ENCODE measurements at regions not wholly inside any gene's neighbourhood (a gene's known extent, or its start where the extent isn't known, plus 50 kb on each side); places are given as distances from the start of the nearest gene placed in this dataset.
"Not testable (repeated sequence)": the region's sequence is repeated elsewhere in the genome, so short reads cannot be mapped to it uniquely, and the experiment has no call there.

- DNase-seq: peak; percentile 33
Observed at GRCh38 chr13:48851707-48852106, 124.0 kb upstream of the FNDC3A start.

DNA sequence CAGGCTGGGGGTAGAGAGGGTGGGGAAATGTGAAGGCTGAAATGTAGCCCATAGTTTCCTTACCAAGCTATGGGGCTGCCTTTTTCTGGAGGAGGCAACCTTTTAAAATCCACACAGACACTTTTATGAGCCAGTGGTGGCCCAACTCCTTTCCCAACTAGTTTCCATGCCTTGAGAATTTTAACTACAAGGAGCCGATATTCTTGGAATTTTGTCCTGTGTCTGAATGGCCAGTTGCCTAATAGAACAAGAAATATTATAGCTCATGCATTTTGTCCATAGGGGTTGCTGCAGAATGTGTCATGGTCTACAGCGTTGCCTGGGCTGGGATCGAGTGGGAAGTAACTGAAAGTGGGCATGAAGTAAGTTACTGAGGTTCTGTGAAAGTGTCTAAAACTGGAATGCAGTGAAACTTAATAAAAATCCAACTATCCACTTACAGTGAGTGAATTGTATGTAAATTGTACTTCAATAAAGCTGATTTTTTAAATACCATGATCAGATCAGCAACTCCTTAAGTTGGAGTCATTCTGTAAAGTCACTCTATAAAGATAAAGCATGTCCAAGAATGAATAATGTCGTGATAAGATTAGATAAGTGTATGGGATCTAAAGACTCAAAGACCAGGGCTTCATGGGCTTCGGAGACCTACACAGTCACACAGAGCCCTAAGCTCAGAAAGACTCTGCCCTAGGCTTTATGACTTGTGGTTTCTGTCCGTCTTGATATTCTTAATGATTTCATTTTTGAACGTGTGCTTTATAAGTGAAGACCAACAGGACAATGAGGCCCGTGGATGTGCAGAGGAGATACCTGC lies 122.6 kb upstream of the FNDC3A start:
- no peak for DNase-seq

GRCh38 chr13:48853728-48854102 lies 122.0 kb upstream of the FNDC3A start:
- peak; percentile 51 for DNase-seq

DNA sequence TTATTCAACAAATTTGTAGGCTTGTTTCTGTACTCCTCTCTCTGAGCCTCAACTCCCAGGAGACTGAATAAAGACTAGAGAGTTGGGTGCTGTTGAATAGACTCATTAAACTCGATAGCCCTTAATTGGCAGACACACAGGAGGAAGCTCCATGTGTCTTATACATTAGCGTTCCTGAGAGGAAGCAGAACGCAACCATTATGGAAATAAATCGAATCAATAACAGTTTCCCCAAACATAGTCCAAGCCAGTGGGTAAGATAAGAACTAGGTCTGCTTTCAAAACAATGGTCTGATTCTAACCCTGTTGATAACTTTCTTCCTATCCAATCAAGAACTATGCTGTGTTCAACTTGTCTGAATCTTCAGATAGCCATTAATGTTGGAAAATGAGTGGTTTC lies 118.1 kb upstream of the FNDC3A start:
- DNase-seq: no peak

DNA sequence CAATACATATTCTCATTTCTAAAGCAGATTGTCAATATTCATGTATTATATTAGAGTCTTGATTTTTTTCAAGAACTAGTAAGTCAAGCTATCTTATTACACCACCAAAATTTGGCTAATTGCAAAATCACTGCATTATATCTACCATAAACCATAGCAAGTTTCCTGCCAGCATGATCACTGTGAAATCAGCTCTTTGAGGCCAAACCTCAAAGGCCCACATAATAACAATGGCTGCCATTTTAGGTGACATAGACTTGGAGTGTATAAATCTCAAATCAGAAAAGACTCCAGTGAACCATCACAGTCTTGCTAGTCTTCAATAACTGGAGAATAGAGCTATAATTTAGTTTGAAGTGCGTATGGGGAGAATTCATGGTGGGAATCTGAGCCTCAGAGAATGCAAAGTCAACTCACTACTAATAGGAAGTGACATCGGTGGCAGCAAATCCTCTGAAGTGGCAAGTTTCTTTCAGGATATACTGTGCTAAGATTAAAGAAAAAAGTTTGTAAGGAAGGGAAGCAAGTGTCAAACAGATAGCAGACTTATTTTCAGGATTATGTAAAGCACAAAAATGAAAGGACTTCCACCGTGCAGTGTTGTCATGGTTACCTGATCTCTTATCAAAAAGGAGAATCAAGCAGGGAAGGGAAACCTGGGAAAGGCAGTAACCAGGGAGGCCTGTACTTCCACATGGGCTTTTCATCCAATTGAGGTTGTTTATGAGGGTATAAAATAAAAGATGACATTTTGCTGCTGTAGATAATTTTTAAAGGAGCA lies 117.4 kb upstream of the FNDC3A start:
- no peak for DNase-seq

DNA sequence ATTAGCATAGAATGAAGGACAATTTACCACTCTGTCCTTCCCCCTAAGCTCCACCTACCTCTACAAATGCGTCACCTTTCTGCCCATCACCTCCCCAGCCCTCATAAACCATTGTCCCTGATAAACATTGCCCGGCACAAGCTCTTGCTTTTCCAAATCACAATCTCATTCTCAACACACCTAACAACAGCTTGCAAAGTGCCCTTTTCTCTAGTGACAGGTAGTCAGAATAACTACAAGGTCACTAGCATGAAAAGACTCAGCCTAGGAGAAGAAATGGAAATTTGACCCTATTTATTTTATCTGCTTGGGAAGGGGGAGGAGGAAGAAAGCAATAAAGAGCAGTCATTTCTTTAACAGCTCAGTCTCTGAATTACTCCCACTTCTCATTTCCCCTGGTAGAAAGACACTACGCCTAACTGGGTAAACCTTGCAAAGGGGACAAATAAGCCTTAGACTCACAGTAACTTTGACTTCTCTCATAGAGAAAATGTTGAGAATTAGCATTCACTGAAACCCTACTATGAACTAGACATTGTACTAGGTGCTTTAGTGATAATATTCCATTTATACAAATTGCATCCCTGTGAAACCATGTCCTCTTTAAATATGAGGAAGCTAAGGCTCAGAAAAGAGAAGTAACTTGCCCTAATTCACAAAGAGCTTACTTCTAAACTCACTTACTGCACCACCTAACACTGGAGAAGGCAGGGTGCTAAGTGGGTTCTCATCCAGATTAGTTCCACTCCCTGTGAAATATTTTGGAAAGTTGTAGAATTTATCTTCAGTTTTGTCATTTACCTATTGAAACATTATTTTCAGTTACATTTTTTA lies 116.2 kb upstream of the FNDC3A start:
- DNase-seq: peak; percentile 16

GRCh38 chr13:48860364-48860763 lies 115.3 kb upstream of the FNDC3A start:
- DNase-seq: no peak

- DNase-seq: no peak
Observed at GRCh38 chr13:48862572-48862971, 113.1 kb upstream of the FNDC3A start.

GRCh38 chr13:48864100-48864499 lies 111.6 kb upstream of the FNDC3A start:
- peak; percentile 9 for DNase-seq

DNA sequence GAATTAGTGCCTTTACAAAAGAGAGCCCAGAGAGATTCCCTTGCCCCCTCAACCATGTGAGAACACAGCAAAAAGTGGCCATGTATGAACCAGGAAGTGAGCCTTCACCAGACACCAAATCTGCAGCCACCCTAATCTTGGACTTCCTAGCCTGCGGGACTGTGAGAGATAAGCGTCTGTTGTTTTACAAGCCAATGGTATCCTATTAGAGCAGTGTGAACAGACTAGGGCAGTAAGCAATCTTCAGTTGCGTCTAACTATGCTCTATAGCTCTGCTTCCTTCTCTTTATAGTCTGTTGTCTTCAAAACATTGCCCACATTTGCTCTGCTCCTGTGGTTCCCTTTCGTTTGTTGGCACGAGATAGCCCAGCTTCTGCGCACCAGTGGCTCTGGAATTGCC lies 109.5 kb upstream of the FNDC3A start:
- no peak for DNase-seq

GRCh38 chr13:48873081-48873480 lies 102.6 kb upstream of the FNDC3A start:
- no peak for DNase-seq

DNA sequence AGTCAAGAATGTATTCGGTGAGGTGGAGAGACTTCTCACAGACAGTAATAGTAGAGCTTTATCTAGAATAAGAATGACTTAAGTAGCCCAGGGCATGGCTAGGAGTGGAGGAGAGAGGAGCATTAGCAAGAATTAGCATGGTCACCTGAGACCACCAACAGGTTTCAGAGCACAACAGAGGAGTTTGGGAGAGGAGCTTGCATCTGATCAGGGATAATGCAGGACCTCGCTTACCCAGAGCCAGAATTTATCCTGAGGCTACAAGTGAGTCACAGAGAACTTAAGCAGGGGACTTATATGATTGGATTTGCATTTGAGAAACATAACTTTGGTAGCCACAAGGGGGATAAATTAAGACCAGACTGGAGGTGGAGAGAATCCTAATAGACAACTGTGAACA lies 102.1 kb upstream of the FNDC3A start:
- DNase-seq: no peak

GRCh38 chr13:48874165-48874564 lies 101.5 kb upstream of the FNDC3A start:
- DNase-seq: no peak

DNA sequence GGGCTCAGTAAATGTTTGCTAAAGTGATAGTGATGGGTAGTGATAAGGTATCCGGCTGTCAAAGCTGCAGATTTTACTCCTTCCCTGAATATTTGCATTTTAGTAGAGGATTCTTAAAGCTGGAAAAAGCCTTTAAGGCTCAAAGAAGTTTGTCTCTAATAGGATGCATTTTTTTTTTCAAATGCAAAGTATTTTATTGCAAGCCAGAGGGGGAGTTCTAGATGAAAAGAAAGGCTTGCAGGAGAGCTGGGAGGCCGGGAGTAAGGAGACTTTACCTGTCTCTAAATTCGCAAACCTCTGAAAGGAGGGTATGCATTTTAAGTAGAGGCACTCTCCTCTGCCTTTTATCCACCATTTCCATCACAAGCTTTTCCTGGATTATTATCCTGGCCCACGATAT lies 100.7 kb upstream of the FNDC3A start:
- DNase-seq: no peak

- no peak for DNase-seq
Observed at GRCh38 chr13:48876289-48876688, 99.4 kb upstream of the FNDC3A start.

DNA sequence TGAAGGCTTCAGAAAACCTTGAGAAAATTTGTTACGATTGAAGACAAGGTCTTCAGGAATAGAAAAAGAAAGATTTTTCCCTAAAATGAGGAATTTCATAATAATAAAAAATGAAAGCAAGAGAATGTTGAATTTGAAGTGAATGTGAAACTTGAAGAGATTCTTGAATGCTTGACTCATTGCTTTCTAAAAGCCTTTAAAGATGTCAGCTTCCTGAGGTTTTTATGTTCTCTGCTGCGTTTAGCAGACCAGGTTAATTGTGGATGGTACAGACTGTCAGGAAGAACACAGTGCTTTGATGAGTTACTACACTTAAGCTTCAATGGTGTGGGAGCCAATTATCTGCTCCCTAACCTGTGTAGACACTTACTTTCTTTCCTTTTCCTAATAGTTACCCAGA lies 96.3 kb upstream of the FNDC3A start:
- no peak for DNase-seq

GRCh38 chr13:48879854-48880253 lies 95.9 kb upstream of the FNDC3A start:
- no peak for DNase-seq

DNA sequence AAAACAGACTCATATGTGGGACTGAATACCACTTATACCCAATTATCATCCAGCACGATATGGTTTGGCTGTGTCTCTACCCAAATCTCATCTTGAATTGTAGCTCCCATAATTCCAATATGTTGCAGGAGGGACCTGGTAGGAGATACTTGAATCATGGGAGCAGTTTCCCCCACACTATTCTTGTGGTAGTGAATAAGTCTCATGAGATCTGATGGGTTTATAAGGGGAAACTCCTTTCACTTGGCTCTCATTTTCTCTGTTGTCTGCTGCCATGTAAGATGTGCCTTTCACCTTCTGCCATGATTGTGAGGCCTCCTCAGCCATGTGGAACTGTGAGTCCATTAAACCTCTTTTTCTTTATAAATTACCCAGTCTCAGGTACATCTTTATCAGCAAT lies 91.9 kb upstream of the FNDC3A start:
- DNase-seq: not testable (repeated sequence)

DNA sequence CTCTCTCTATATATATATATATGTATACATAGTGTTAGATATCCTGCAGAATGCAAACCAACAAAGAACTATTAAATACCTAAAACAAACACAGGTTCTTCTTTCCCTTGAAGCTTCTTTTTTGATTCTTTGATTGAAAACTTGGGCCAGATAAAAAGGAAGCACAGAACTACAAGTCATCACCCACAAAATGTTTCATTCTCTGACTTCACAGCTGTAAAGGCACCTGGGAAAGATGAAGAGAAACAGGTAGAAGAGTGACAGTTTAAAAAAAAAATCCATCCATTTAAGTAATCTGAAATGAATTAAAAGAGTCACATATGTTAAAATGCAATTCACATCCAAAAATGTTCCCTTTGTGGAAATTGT lies 90.7 kb upstream of the FNDC3A start:
- no peak for DNase-seq

GRCh38 chr13:48888613-48889012 lies 87.1 kb upstream of the FNDC3A start:
- DNase-seq: no peak

- DNase-seq: no peak
Observed at GRCh38 chr13:48890391-48890790, 85.3 kb upstream of the FNDC3A start.

- DNase-seq: peak; percentile 39
Observed at GRCh38 chr13:48891586-48891985, 84.1 kb upstream of the FNDC3A start.

DNA sequence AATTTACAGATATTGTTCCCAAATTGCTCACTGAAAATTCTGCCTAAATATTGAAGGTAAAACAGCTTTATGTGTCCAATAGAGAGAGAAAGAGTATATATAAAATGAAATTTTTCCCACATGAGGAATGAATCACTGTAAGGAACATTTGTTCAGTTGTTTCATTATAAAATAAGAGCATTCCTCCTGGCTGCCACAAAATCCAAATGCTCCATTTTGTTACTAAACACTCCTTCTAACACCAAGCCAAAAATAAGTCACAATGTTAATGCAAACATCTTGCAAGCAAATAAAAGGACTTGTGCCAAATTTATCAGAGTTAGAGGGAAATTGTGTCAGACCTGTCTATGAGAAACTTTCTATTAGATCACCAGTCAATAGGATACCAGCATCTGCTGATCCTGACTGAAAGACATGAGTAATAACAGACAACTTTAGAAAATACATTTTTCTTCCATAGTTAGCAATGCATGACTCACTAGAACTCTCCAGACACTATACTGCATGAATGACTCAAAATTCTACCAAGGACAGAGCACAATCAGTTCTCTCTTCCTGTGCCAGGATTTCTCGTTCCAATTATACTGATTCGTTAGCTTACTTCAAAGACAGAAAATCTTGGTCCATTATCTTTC lies 83.5 kb upstream of the FNDC3A start:
- peak; percentile 86 for DNase-seq

Data from activated CD4-positive, alpha-beta T cell treated with anti-CD3 and anti-CD28 coated beads, Interleukin-2, Interleukin-6, amounts not matched to agents 100 ng/mL and 50 ng/mL, durations not matched to agents 16 hours and 8 hours (primary cell).